Left kidney (tissue), 1 donor: ENCODE measurements at regions not wholly inside any gene's neighbourhood (a gene's known extent, or its start where the extent isn't known, plus 50 kb on each side); places are given as distances from the start of the nearest gene placed in this dataset.
"Not testable (repeated sequence)": the region's sequence is repeated elsewhere in the genome, so short reads cannot be mapped to it uniquely, and the experiment has no call there.

Experiments
- DNase-seq: peaks from one replicate; pipeline ENCODE4 v3.0.0-alpha.2; 2013

DNA sequence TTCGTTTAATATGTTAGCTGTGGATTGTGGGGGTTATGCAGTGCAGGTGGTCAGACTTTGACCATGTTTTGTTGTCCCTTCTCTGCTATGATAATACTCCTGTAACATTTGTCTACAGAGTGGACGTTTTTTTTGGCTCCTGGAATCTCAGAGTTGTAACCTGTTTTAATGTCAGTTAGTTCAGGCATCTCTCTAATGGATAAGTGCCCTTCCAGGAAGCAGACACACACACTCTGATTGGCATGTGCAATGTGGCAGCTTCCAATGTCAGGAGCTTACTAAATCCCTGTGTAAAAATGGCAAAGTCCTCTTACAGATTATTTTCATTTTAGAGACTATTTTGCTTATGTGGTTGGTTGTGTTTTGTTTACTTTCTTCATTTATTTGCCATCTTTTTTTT lies 222.2 kb upstream of the ARPP21 start:
- DNase-seq: no peak

DNA sequence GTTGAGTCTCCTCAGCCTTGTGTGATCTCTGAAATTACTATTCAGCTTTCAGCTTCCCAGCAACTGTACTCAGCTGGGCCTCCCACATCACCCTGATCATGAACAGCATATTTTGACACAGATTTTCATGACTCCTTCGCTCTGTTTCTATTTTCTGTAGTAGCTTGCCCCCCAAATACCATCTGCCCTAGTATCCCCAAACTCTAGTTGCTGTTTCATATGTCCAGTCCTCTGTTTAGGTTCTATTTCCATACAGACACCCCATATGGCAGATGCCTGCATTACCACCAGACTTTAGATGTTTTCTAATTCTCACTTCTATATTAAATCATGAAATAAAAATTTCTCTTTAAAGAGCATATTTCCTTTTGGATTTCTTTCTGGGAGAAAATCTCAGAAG lies 217.2 kb upstream of the ARPP21 start:
- no peak for DNase-seq

DNA sequence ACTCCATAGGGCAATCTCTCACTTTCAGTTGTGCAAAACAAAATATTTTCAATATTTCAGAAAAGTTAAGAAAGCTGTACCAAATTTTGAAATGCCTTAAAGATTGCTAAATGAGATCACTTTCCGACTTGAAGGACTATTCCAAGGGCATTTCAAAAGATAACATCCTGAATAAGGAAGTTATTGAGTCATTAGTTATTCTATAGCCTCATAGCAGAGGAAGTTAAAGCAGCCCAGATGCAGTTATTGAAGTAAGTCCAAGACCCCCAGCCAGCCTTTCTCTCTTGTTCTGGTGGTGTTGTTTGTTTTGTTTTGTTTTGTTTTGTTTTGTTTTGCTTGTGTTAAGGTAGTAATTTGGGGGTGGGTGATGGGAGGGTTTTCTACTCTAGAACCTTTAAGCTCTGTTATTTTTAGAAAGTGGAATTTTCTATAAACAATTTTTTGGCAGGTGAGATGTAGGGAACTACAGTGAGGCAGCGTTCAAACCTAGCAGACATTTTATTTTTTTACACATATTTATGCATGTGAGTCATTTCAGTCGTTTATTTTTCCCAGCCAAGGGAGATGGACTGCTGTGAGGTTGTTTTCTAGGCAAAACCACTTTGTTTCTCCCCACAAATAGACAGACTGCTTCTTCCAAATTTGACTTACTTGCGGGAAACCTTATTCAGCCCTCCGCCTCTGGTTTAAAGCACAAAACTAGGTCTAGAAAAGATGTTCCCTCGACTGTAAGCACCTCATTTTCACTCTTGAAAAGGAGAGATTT lies 216.3 kb upstream of the ARPP21 start:
- no peak for DNase-seq

DNA sequence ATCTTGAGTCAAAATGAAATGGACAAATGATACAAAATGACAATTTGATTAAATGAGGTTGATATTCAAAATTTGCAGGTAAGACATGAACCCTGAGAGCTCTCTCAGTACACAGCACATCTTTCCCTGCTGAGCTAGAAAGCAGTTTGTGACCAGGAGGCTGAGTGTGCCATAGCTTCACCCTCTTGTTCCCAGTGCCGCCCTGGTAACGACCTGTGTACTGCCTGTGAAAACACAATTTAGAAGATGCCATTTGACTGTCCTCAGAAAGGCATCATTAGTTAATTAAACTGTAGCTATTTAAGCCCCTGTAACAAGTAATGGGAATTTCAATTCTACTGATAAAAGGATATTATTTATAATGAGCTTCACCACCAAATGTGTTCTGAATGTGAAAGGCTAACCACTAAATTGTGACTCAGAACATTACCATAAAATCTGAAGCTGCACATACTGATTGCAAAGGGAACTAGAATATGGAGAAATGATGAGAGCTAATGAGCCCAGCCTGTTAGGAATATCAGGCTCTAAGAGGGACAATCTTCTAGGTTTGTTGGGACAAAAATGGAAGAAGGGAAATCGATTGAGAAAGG lies 212.9 kb upstream of the ARPP21 start:
- DNase-seq: no peak

DNA sequence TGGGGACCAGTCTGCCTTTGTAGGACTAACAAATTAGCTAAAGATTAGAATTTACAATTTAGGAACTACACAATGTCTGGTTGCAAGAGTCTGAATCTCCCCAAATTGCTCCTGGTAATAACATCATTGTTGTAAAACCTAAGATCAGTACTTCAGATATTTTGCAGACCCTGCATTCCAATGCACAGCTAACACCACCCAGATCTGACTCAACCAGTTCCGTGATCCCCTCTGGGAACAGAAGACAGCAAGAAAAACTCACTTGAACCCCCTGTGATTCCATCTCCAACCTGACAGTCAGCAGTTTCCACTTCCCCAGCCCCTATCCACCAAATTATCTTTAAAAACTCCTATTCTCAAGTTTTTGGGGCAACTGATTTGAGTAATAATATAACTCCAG lies 201.9 kb upstream of the ARPP21 start:
- no peak for DNase-seq

DNA sequence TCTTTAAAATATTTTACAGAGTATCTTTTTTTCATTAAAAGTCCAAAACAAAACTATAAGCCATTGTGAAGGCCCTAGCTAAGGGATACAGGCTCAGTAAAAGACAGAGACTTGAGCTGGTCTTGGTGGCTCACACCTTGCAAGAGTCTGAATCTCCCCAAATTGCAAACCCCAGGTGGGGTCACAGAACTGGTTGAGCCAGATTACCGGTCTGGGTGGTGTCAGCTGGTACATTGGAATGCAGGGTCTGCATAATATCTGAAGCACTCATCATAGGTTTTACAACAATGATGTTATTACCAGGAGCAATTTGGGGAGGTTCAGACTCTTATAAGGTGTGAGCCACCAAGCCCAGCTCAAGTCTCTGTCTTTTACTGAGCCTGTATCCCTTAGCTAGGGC lies 201.2 kb upstream of the ARPP21 start:
- DNase-seq: no peak

DNA sequence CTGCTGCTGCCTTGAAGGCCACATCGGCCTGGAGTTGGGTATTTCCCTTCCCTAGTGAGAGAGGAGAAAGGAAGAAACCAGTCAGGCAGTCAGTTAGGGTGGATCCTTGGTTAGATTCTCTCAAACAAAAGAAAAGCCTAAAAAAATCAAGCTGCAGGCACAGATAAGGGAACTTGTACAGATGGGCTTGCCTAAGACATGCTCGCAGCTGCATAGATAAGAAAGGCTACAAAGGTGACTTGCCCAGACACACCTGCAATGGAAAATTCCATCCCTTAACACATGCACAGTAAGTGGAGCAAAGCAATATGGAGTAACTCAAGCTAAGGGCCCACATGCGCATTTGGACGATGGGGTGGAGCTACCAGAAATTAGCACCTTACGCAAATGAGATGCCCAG lies 199.7 kb upstream of the ARPP21 start:
- no peak for DNase-seq

DNA sequence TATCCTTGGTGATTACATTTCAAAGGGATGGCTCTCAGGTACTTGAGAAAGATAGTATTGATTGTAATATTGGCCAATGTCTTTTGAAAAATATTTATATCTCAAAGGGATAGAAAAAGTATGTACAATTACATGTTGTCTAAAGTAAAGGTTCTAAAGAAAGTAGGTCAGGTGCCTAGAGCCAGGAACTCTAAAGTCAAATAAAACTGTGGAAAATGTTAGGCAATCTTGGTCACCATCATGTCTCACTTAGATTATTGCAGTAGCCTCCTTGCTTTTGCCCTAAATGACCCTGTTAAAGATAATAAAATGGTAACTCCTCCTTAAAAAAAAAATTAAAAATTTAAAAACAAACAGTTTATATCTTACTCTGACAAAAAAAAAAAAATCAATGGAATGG lies 198.5 kb upstream of the ARPP21 start:
- no peak for DNase-seq

DNA sequence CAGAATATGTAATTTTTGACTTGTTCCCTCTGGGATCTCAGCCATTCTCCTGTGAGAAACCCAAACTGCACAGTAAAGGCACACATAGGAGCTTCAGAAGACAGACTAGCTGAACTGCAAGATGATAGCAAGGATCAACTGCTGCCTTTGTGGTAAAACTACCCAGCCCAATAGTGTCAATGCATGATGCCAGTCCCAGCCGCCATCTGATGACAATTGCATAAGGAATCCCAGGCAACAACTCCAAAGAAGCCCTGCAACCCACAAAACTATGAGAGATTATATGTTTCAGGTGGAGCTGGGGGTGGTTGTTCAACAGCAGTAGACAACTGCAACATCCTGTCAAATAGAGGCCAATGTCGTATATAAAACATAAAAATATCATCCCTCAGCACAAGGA lies 192.4 kb upstream of the ARPP21 start:
- no peak for DNase-seq

DNA sequence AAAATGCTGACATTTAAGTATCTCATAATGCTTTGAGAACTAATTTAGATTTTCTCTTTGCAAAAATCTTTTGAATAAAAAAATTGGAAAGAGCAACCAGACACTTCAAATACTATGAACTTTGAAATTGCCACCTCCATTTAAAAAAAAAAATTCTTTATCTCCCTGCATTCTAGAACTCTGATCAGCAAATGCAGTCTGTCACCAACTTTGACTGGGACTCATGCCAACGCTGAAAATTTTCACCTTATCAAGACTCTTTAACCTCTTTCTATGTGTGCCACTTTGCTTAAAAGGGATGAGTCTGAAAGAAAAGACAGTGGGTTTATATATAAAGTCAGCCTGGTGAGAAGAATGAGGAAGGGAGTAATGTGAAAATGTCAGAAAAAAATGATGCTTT lies 191.2 kb upstream of the ARPP21 start:
- no peak for DNase-seq

DNA sequence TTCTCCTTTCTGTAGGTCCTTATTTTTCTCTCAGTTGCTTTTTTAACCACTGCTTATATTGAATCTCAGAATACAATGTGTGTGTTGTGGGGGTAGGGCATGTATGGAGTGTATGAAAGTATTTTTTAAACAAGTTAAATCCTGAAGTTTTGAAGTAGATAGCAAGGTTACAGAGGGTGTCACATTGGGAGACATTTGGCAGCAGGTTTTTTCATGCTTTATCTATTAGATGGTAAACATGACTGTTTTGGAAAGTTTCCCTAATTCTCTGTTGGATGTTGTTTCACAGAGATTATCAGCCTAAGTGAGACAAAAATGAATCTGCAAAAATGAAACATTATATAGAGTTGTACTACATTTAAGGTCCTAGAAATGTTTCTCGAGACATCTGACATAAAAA lies 190.6 kb upstream of the ARPP21 start:
- DNase-seq: no peak

DNA sequence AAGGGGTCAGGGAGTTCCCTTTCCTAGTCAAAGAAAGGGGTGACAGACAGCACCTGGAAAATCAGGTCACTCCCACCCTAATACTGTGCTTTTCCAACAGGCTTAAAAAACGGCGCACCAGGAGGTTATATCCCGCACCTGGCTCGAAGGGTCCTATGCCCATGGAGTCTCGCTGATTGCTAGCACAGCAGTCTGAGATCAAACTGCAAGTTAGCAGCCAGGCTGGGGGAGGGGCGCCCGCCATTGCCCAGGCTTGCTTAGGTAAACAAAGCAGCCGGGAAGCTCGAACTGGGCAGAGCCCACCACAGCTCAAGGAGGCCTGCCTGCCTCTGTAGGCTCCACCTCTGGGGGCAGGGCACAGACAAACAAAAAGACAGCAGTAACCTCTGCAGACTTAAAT lies 184.5 kb upstream of the ARPP21 start:
- not testable (repeated sequence) for DNase-seq

DNA sequence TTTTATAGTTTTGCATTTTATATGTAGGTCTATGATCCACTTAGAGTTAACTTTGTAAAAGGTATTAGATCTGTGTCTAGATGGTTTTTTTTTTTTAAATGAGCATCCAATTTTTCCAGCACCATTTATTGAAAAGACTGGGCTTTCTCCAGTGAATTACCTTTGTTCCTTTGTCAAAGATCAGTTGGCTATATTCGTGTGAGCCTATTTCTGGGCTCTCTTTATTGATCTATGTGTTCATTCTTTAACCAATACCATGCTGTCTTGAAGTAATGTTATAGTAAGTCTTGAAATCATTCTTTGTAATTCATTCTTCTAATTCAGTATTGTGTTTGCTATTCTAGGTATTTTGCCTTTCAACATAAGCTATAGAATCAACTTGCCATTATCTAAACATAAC lies 165.4 kb upstream of the ARPP21 start:
- no peak for DNase-seq

DNA sequence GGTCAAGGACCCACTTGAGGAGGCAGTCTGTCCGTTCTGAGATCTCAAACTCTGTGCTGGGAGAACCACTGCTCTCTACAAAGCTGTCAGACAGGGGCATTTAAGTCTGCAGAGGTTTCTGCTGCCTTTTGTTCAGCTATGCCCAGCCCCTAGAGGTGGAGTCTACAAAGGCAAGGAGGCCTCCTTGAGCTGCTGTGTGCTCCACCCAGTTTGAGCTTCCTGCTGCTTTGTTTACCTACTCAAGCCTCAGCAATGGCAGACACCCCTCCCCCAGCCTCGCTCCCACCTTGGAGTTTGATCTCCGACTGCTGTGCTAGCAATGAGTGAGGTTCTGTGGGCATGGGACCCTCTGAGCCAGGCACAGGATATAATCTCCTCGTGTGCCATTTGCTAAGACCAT lies 156.8 kb upstream of the ARPP21 start:
- DNase-seq: not testable (repeated sequence)

DNA sequence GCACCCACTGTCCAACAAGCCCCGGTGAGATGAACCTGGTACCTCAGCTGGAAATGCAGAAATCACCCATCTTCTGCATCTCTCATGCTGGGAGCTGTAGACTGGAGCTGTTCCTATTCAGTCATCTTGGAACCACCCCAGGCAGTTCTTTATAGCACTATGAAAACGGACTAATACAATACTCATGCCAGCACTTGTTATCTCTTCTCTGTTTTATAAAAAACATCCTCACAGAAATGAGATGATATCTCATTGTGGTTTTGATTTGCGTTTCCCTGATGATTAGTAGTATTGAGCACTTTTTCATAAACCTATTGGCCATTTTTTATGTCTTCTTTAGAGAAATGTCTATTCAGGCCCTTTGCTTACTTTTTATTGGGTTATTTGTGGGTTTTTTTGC lies 156.2 kb upstream of the ARPP21 start:
- no peak for DNase-seq

DNA sequence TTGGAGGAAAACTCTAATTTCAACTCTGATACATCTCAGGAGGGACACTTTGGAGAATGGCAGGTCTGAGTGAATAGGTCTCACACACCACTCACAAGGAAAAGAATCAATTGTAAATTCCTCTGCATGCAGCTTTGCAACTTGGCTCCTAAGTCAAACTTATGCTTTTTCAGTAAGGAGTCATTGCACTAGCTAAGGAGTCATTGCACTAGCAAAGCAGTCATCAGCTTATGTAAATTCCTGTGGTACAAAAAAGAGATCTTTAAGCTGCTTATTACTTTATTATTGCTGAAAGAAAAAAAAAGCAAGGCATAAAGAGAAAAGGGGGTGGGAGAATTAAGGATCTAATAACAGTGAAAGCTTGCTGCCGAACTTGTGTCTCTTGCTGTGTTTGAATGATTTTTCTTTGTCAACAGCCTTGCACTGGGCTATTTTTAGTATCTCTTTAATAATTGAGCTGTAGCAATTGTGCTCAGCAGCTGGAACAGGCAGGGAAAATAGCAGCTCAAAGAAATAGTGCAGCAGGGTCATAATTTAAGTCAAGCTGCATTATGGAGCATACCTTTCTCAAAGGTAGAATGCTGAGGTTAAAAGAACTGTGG lies 154.3 kb upstream of the ARPP21 start:
- DNase-seq: no peak

DNA sequence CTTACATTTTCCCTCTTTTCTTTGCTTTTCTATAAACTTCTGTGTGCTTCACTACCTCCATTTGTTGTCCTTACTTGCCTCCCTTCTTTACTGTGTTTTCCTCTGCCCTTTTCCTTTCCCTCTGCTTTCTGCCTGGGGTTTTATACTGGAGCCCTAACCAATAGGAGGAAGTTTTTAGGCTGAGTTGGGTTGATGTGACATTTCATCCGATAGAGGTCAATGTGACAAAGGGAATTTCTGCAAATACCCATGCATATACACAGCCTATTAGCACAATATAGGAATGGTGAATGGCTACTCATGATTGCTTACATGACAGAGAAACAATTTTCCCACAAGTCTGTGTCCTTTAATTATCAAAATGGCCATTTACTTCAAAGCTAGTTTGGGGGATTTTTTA lies 153.0 kb upstream of the ARPP21 start:
- no peak for DNase-seq

DNA sequence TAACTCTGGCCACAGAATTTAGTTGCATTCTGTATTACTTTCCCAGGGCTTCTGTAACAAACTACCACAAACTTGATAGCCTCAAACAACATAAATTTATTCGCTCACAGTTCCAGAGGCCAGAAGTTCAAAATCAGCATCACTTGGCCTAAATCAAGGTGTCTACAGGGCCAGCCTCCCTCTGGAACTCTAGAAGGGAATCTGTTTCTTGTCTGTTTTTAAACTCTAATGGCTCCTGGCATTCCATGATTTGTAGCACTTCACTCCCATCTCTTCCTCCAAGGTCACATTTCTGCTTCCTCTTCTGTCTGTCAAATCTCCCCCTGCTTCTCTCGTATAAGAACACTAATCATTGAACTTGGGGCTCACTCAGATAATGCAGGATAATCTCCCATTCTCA lies 151.9 kb upstream of the ARPP21 start:
- peak; percentile 68 for DNase-seq

DNA sequence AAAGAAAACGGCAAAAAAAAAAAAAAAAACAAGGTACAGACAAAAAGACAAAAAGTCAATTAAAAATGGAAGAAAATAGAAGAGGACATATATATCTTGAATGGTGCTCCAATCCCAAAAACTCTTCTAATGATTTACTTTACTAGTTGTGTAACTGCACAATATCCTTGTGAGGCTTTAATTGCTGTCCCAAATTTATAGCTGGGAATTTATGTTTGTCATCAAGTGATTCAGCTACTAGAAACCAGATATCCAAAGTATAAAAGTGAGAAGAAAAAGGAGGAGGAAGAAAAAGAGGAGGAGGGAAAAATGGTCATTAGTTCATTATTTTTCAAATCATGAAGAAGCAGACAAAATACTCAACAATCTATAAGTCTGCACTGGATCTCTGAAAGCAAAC lies 150.8 kb upstream of the ARPP21 start:
- no peak for DNase-seq

DNA sequence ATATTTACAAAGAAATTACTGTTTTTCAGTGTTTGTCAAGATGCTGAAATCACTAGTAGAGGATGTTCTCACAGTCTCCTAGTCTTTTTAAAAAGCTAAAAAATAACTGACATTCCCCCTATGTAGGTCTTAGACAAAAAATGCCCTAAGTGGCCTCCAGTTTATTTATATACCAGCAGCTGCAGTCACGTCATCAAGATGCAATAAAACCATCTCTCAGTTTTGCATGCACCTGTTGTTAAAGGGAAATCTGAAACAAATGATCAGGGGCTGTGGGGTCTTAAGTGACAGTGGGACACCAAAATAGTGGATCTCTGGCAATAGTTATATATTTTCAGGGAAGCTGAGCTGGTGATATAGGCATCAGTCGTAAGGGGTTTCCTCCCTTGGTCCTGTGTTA lies 146.5 kb upstream of the ARPP21 start:
- no peak for DNase-seq

DNA sequence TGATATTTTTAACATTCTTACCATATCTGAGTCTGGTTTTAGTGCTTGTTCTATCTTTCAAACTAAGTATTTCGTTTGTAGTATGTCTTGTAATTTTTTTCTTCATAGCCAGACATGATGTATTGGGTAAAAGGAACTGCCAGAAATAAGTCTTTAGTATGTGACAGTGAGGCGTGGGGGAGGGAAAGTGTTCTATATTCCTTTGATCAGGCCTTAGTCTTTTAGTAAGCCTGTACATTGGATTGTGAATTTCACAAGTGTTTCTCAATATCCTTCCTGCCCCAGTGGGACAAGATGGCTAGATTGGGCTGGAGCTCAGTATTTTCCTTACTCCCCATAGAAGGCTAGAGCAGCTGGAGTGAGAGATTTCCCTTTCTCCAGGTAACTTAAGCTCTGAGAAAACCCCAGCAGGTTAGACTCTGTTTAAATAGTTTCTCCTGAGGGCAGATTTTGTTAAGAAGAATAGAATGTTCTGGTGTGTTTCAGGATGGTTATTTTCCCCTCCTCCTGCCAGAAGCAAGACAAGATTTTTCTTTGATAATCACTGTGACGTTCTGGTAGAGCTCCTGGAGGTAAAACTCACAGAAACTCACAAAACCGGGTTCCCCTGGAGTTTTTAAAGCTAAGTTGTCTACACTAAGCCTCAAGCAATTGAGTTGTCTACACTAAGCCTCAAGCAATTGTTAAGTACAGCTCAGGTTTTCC lies 140.7 kb upstream of the ARPP21 start:
- DNase-seq: no peak

DNA sequence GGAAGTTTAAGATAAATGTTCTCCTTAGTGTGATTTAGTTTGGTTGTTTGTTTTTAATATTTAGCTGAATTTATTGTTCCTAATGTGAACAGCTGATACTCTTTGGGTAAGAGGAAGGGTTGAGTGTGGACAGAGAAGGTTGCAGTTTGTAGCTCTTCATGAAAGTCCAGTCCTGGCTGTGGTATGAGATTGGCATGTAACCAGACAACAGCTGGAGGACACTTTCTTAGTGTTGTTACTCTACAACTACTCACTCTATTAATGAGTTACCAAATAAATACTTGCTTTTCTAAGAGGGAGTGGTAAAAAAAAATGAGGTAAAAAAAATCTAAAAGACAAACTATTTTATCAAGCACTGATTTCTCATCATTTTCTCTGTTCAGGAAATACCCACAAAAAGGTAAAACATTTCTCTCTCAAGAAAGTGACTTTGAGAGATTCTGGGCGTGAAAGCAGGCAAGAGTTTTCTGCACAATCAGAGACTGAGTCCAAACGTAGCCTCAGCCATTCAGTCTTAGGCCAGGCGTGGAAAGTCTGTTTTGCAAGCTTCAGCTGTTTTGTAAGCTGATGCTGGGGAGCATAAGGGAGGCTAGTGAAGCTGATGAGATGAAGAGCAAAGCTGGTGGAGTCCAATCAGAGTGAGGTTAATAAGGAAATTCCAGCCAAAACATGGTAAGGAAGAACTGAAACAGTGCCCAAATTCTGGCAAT lies 138.5 kb upstream of the ARPP21 start:
- DNase-seq: no peak

DNA sequence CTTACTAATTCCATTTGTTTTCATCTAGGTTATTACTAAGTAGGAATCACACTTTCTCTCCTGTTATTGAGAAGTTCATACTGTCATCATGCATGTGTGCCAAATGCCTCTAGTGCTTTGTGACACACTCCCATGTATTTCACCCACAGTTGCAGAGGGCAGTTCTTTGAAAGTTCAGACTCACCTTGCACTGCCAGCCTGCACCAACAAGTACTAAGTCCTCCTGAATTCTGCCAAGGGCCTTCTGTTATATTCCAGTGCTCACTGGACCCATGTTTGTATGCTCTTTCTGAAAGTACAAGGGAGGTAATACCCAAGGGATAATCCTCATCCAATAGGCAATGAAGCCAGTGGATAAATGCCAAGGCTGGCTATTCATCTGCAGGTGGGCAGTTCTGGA lies 136.6 kb upstream of the ARPP21 start:
- no peak for DNase-seq
